Activated T-cell treated with anti-CD3 and anti-CD28 coated beads for 4 hours (primary cell): ENCODE measurements at regions not wholly inside any gene's neighbourhood (a gene's known extent, or its start where the extent isn't known, plus 50 kb on each side); places are given as distances from the start of the nearest gene placed in this dataset.

Experiments used
- DNase-seq: peaks from one replicate; pipeline ENCODE4 v3.0.0-alpha.2; 2020

- DNase-seq, result no peak
Observed at GRCh38 chr15:85986116-85986515, 93.6 kb upstream of the AGBL1 start.

- DNase-seq, result no peak
Observed at GRCh38 chr15:85986741-85987140, 92.9 kb upstream of the AGBL1 start.

DNA sequence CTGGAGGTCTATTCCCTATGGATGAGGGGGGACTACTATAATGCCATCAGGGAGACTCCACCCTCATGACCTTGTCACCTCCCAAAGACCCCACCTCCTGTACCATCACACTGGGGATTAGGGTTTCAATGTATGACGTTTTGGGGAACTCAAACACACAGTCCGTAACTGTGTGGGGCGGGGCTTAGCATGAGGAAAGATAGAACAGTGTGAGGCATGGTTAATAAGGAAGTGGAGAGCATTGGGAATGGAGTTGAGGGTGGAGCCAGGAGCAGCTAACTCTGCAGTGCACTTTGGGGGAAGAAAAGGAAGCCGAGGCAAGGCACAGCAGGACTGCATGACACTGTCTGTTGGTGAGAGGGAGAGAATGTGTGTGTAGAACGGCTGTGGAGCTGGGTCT, 90.9 kb upstream of the AGBL1 start:
- no peak for DNase-seq

DNA sequence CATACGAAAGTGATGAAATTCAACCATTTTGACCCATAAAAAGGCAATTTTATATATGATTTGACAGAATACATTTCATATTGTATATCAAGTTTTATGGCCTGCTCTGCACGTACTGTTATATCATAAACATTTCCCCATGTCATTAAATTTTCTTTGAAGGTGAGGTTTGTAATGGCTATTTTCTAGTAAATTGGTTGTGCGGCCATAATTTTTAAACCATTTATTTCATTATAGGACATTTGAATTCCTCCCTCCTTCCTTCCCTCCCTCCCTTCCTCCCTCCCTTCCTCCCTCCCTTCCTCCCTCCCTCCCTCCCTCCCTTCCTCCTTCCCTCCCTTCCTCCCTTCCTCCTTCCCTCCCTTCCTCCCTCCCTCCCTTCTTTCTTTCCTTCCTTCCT, 87.4 kb upstream of the AGBL1 start:
- DNase-seq, result no peak

GRCh38 chr15:85993116-85993515, 86.6 kb upstream of the AGBL1 start:
- DNase-seq, result no peak

GRCh38 chr15:85997618-85998017, 82.1 kb upstream of the AGBL1 start:
- no peak for DNase-seq

- DNase-seq, result no peak
Observed at GRCh38 chr15:85999658-86000057, 80.0 kb upstream of the AGBL1 start.

GRCh38 chr15:86001200-86001599, 78.5 kb upstream of the AGBL1 start:
- DNase-seq, result no peak

GRCh38 chr15:86002444-86002843, 77.2 kb upstream of the AGBL1 start:
- no peak for DNase-seq

DNA sequence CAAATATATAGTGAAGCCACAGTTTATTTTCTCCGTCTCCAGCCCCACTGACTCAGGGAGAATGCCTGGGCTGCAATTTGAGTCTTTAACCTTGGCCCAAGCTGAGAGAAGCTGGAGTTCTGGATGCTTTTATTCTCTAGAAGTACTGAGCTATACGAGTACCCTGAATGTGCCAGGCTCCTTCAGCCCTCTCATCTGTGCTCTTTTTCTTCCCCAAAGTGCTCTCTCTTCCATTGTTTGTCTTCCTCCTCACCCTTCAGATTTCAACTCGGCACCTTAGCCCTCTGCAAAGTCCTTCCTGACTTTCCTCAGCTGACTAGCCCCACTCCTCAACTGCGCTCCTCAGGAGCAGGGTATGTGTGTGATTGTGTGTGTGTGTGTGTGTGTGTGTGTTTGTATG, 75.6 kb upstream of the AGBL1 start:
- no peak for DNase-seq

DNA sequence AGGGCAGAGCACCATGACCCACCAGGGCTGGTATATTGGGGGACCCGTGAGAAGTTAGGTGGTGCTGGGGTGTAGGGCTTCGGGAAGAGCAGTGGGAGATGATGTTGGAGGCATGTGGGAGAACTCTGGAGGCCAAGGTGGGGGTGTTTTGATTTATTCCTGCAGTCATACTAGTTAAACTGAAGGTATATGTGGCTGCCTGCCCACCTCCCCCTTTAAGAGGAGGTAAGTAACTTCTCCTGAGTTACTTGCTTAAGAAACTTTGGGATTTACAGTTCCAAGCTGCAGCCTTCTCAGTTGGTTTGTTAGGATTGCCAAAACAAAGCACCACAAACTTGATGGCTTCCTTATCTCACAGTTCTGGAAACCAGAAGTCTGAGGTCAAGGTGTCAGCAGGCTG, 73.1 kb upstream of the AGBL1 start:
- DNase-seq, result no peak

- no peak for DNase-seq
Observed at GRCh38 chr15:86009727-86010126, 69.9 kb upstream of the AGBL1 start.

GRCh38 chr15:86010398-86010797, 69.3 kb upstream of the AGBL1 start:
- DNase-seq, result no peak

DNA sequence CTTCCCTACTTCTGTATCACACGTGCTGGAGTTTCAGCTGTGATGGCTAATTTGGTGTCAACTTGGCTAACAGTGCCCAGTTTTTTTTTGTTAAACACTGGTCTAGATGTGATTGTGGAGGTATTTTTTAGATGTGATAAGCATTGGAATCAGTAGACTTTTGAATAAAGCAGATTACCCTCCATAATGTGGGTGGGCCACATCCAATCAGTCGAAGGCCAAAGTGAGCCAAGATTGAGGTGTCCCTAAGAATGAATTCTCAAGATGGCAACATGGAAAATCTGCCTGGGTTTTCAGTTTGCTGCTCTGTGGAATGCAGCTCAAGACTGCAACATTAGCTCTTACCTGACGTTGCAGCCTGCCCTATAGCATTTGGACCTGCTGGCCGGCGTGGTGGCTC, 68.8 kb upstream of the AGBL1 start:
- DNase-seq, result no peak

GRCh38 chr15:86014016-86014415, 65.7 kb upstream of the AGBL1 start:
- DNase-seq, result no peak

DNA sequence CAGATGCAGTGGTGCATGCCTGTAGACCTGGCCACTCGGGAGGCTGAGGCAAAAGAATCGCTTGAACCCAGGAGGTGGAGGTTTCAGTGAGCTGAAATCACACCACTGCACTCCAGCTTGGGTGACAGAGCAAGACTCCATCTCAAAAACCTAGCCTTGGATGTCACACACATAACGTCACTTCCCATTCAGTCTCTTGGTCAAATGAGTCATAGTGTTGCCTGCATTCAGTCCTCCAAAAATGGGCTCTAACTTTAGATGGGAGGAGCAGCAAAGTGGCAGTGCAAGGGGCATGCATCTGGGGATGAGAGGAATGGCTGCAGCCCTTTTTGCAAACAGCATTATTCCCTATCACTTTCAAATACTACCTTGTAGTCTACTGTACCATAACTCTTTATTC, 62.9 kb upstream of the AGBL1 start:
- no peak for DNase-seq

- DNase-seq, result no peak
Observed at GRCh38 chr15:86018679-86019078, 61.0 kb upstream of the AGBL1 start.

DNA sequence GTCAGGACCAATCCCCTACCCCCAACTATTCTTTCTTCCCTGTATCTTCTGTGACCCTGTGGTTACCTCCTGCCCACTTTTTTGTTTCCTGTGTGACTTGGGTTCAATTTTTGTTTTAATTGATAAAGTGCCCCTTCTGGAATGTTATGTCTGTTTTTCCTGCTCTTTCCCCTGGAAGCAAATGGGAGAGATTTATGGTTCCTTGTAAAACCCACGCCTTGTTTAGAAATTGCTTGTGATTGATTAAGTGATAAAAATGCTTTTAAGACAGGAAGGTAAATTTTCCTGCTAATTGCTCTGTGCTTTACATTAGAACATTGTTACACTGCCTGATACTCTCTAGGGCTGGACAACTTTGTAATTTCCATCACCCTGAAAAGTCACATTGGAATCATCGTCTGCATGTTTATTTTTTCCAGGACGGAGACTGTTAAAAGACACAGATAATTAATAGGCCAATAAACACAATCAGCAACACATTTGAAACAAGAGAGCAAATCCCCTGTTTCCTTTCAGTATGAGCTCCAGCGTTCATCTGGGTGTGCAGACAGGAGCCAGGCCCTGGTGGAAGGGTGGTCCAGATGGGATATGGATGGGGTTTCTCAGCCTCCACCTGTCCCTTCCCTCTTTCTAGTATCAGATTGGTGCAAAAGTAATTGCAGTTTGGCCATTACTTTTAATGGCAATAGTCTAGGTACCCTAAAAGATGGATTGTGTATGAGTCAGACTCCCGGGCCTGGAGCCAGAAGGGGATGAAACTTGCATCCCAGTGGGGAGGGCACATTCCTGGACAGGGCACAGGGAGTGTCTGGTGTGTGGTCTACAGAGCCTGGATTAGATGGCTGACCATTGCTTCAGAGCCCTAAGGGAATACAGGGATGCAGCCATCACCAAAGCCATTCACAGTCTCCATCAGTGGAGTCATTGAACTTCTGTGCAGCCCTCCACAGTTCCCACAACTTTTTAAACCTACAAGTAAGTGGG, 58.1 kb upstream of the AGBL1 start:
- DNase-seq, result no peak

- no peak for DNase-seq
Observed at GRCh38 chr15:86028961-86029360, 50.7 kb upstream of the AGBL1 start.
